ENCODE measurements at regions not wholly inside any gene's neighbourhood (a gene's known extent, or its start where the extent isn't known, plus 50 kb on each side); places are given as distances from the start of the nearest gene placed in this dataset.
"Not testable (repeated sequence)": the region's sequence is repeated elsewhere in the genome, so short reads cannot be mapped to it uniquely, and the experiment has no call there.

- no peak for DNase-seq
- intact Hi-C loops (cut with micrococcal nuclease), result no loop called here
- no peak for ATAC-seq
Measured at GRCh38 chr22:33149611-33150010, 91.4 kb upstream of the SYN3 start.

- ATAC-seq (no peak), DNase-seq (no peak)
- intact Hi-C loops (cut with micrococcal nuclease), result no loop called here
Measured at GRCh38 chr22:33144721-33145120, 86.5 kb upstream of the SYN3 start.

- intact Hi-C loops (cut with micrococcal nuclease), result no loop called here
- ATAC-seq, result no peak
- DNase-seq, result no peak
Measured at GRCh38 chr22:33142282-33143055, 84.3 kb upstream of the SYN3 start.

GRCh38 chr22:33139937-33140336, 81.8 kb upstream of the SYN3 start:
- ATAC-seq (no peak), DNase-seq (no peak)
- intact Hi-C loops (cut with micrococcal nuclease), result no loop called here

- intact Hi-C loops (cut with micrococcal nuclease); DNase-seq; ATAC-seq: not testable (repeated sequence)
Measured at GRCh38 chr22:33138333-33138732, 80.2 kb upstream of the SYN3 start.

- DNase-seq, result no peak
- intact Hi-C loops (cut with micrococcal nuclease), result no loop called here
- no peak for ATAC-seq
Measured at GRCh38 chr22:33130473-33130872, 72.3 kb upstream of the SYN3 start.

GRCh38 chr22:33129621-33130020, 71.4 kb upstream of the SYN3 start:
- intact Hi-C loops (cut with micrococcal nuclease), result no loop called here
- ATAC-seq (no peak), DNase-seq (no peak)

- intact Hi-C loops (cut with micrococcal nuclease), result no loop called here
- ATAC-seq (no peak), DNase-seq (no peak)
Measured at GRCh38 chr22:33126881-33127280, 68.7 kb upstream of the SYN3 start.

GRCh38 chr22:33124471-33124870, 66.3 kb upstream of the SYN3 start:
- intact Hi-C loops (cut with micrococcal nuclease), result no loop called here
- no peak for DNase-seq
- ATAC-seq, result no peak

GRCh38 chr22:33122439-33122838, 64.3 kb upstream of the SYN3 start:
- DNase-seq; intact Hi-C loops (cut with micrococcal nuclease); ATAC-seq: not testable (repeated sequence)

GRCh38 chr22:33119044-33119443, 60.9 kb upstream of the SYN3 start:
- DNase-seq (no peak), ATAC-seq (no peak)
- intact Hi-C loops (cut with micrococcal nuclease), result no loop called here

- intact Hi-C loops (cut with micrococcal nuclease), result no loop called here
- no peak for DNase-seq
- no peak for ATAC-seq
Measured at GRCh38 chr22:33117821-33118220, 59.6 kb upstream of the SYN3 start.

GRCh38 chr22:33116841-33117547, 58.8 kb upstream of the SYN3 start:
- DNase-seq, result no peak
- ATAC-seq, result no peak
- intact Hi-C loops (cut with micrococcal nuclease), result no loop called here

GRCh38 chr22:33114565-33114964, 56.4 kb upstream of the SYN3 start:
- intact Hi-C loops (cut with micrococcal nuclease), result no loop called here
- ATAC-seq (no peak), DNase-seq (no peak)

GRCh38 chr22:33112580-33112979, 54.4 kb upstream of the SYN3 start:
- intact Hi-C loops (cut with micrococcal nuclease), result no loop called here
- no peak for ATAC-seq
- no peak for DNase-seq

GRCh38 chr22:33111491-33111890, 53.3 kb upstream of the SYN3 start:
- no peak for ATAC-seq
- DNase-seq, result no peak
- intact Hi-C loops (cut with micrococcal nuclease), result no loop called here

- no peak for DNase-seq
- no peak for ATAC-seq
- intact Hi-C loops (cut with micrococcal nuclease), result no loop called here
Measured at GRCh38 chr22:33110562-33111163, 52.5 kb upstream of the SYN3 start.

GRCh38 chr22:33109514-33110430, 51.6 kb upstream of the SYN3 start:
- intact Hi-C loops (cut with micrococcal nuclease), result no loop called here
- DNase-seq, result no peak
- no peak for ATAC-seq

GRCh38 chr22:33108037-33108436, 49.9 kb upstream of the SYN3 start:
- no peak for DNase-seq
- intact Hi-C loops (cut with micrococcal nuclease), result no loop called here
- ATAC-seq, result no peak
